IMR-90 (cell line): ENCODE measurements at regions not wholly inside any gene's neighbourhood (a gene's known extent, or its start where the extent isn't known, plus 50 kb on each side); places are given as distances from the start of the nearest gene placed in this dataset.

Experiments
- ATAC-seq: fragments of 200-7000 bp; cut with Tn5 transposase; 2 replicates; pipeline ENCODE4 v1.9.1; 2020; ENCODE audit warnings: low read depth, mild to moderate bottlenecking, moderate library complexity
- BruUV-seq: library from RNA; stranded (reverse); fragments of 400-500 nt; replicated peaks from 2 replicates; lab custom pipeline; 2021; lab: Mats Ljungman, UMichigan
- CTCF ChIA-PET: fragments of 300-600 bp; formaldehyde crosslinking; extraction: SDS; loops from one replicate; lab custom pipeline; 2021; ENCODE audit warnings: antibody characterized with exemption; lab: Yijun Ruan, JAX
- POLR2A ChIA-PET: fragments of 300-600 bp; sonication (Branson Sonifier 250); formaldehyde crosslinking; loops from one replicate; lab custom pipeline; 2022; ENCODE audit warnings: antibody characterized with exemption; ENCODE audit not compliant: unreplicated experiment; lab: Charles Lee
- DNase-seq: peaks from one replicate; pipeline ENCODE4 v3.0.0; 2013
- H2AFZ ChIP-seq: replicated peaks from 2 replicates; pipeline ENCODE3; 2013; ENCODE audit warnings: low read length, mild to moderate bottlenecking; ENCODE audit not compliant: poor library complexity
- H2AK5ac ChIP-seq: 2 replicates; pipeline ENCODE4 v1.6.1; 2013; ENCODE audit warnings: low read depth, low read length, inconsistent platforms
- H2AK9ac ChIP-seq: replicated peaks from 2 replicates; pipeline ENCODE3; 2013; ENCODE audit warnings: mild to moderate bottlenecking, low read depth, low read length, moderate library complexity; ENCODE audit not compliant: poor library complexity
- H2BK120ac ChIP-seq: 2 replicates; pipeline ENCODE4 v1.6.1; 2013; ENCODE audit warnings: low read depth, low read length, inconsistent platforms
- H2BK15ac ChIP-seq: 3 replicates; pipeline ENCODE4 v1.6.1; 2013; ENCODE audit warnings: low read depth, low read length, inconsistent platforms
- H2BK20ac ChIP-seq: 2 replicates; pipeline ENCODE4 v1.6.1; 2013; ENCODE audit warnings: low read depth, mild to moderate bottlenecking, inconsistent platforms, low read length, moderate library complexity
- H2BK5ac ChIP-seq: 2 replicates; pipeline ENCODE4 v1.6.1; 2013; ENCODE audit warnings: mild to moderate bottlenecking, low read depth, low read length, inconsistent platforms; ENCODE audit not compliant: poor library complexity, severe bottlenecking
- H3K14ac ChIP-seq: replicated peaks from 2 replicates; pipeline ENCODE4 v1.6.1; 2013; ENCODE audit warnings: low read depth, low read length, inconsistent platforms
- H3K18ac ChIP-seq: 2 replicates; pipeline ENCODE4 v1.6.1; 2013; ENCODE audit warnings: low read depth, low read length, control low read depth
- H3K23ac ChIP-seq: 2 replicates; pipeline ENCODE4 v1.6.1; 2013; ENCODE audit warnings: low read depth, low read length, inconsistent platforms
- H3K27ac ChIP-seq: 2 replicates; pipeline ENCODE4 v1.5.1; 2013; ENCODE audit warnings: mild to moderate bottlenecking, control low read depth, low read length; ENCODE audit not compliant: insufficient read depth
- H3K27me3 ChIP-seq: 2 replicates; pipeline ENCODE4 v1.6.1; 2013; ENCODE audit warnings: low read length; ENCODE audit not compliant: control insufficient read depth, insufficient read depth
- H3K36me3 ChIP-seq: 2 replicates; pipeline ENCODE4 v1.6.1; 2013; ENCODE audit warnings: low read length, mixed read lengths; ENCODE audit not compliant: control insufficient read depth, insufficient read depth
- H3K4ac ChIP-seq: 2 replicates; pipeline ENCODE4 v1.6.1; 2013; ENCODE audit warnings: low read depth, low read length, inconsistent platforms
- H3K4me1 ChIP-seq: 2 replicates; pipeline ENCODE4 v1.6.1; 2013; ENCODE audit warnings: low read length, mixed read lengths; ENCODE audit not compliant: control insufficient read depth, insufficient read depth
- H3K4me2 ChIP-seq: 2 replicates; pipeline ENCODE4 v1.6.1; 2013; ENCODE audit warnings: low read depth, mild to moderate bottlenecking, control low read depth, low read length, moderate library complexity
- H3K4me3 ChIP-seq: 2 replicates; pipeline ENCODE4 v1.5.1; 2013; ENCODE audit warnings: low read depth, mild to moderate bottlenecking, control low read depth, low read length, moderate library complexity; ENCODE audit not compliant: insufficient read depth
- H3K56ac ChIP-seq: 2 replicates; pipeline ENCODE4 v1.6.1; 2013; ENCODE audit warnings: low read length, inconsistent platforms; ENCODE audit not compliant: insufficient read depth; ENCODE audit errors: extremely low read depth
- H3K79me1 ChIP-seq, 2 experiments: 2 replicates each; pipeline ENCODE4 v1.6.1; 2013; ENCODE audit warnings: low read length in 2 of 2, inconsistent platforms in 1 of 2, low read depth in 1 of 2
- H3K9ac ChIP-seq: 2 replicates; pipeline ENCODE4 v1.6.1; 2013; ENCODE audit warnings: low read depth, low read length, control low read depth
- H3K9me1 ChIP-seq: 2 replicates; pipeline ENCODE4 v1.6.1; 2013; ENCODE audit warnings: low read length, inconsistent platforms; ENCODE audit not compliant: insufficient read depth
- H3K9me3 ChIP-seq: 2 replicates; pipeline ENCODE4 v1.6.1; 2013; ENCODE audit warnings: low read length; ENCODE audit not compliant: control insufficient read depth, insufficient read depth
- H4K20me1 ChIP-seq: 2 replicates; pipeline ENCODE4 v1.6.1; 2013; ENCODE audit warnings: low read length, inconsistent platforms; ENCODE audit not compliant: insufficient read depth
- H4K5ac ChIP-seq: 2 replicates; pipeline ENCODE4 v1.6.1; 2013; ENCODE audit warnings: mild to moderate bottlenecking, low read depth, low read length, control low read depth
- H4K8ac ChIP-seq, 2 experiments: 2 replicates each; pipeline ENCODE4 v1.6.1; 2013; ENCODE audit warnings: low read depth in 2 of 2, low read length in 2 of 2, control low read depth in 1 of 2, inconsistent platforms in 1 of 2
- H4K91ac ChIP-seq: 2 replicates; pipeline ENCODE4 v1.6.1; 2013; ENCODE audit warnings: low read depth, low read length, inconsistent platforms; ENCODE audit not compliant: insufficient read depth
- MAFK ChIP-seq: IDR thresholded peaks from 2 replicates; pipeline ENCODE4 v1.6.1; 2012; ENCODE audit warnings: low read depth, low read length, improper control_type of control experiment
- RFX5 ChIP-seq: IDR thresholded peaks from 2 replicates; pipeline ENCODE4 v1.8.0; 2012; ENCODE audit warnings: low read depth, mild to moderate bottlenecking, low read length, moderate library complexity
- WGBS, 2 experiments: methylation state at CpG; one replicate each; pipeline versions ENCODE4 v1.1.5 to v1.1.7; 2013; ENCODE audit warnings: missing lambda C conversion rate in 2 of 2; ENCODE audit not compliant: insufficient read length in 1 of 2; ENCODE audit errors: extremely low coverage in 2 of 2; 5-methylcytosine and 5-hydroxymethylcytosine counted together
- dilution Hi-C: fragments of 300-500 bp; cut with HindIII; formaldehyde crosslinking; loops from one replicate; pipeline ENCODE4 v1.14.3; 2018; ENCODE audit warnings: low sequenced_read_pairs; ENCODE audit not compliant: unreplicated experiment
- in situ Hi-C: fragments of 300-500 bp; cut with MboI; formaldehyde crosslinking; loops from 3 replicates; pipeline ENCODE4 v1.14.3; 2019; ENCODE audit warnings: low sequenced_read_pairs, inconsistent platforms, mixed read lengths
- intact Hi-C: fragments of 100-400 bp; cut with micrococcal nuclease; formaldehyde crosslinking; loops from 2 replicates; pipeline ENCODE4 v1.10.0; 2022

DNA sequence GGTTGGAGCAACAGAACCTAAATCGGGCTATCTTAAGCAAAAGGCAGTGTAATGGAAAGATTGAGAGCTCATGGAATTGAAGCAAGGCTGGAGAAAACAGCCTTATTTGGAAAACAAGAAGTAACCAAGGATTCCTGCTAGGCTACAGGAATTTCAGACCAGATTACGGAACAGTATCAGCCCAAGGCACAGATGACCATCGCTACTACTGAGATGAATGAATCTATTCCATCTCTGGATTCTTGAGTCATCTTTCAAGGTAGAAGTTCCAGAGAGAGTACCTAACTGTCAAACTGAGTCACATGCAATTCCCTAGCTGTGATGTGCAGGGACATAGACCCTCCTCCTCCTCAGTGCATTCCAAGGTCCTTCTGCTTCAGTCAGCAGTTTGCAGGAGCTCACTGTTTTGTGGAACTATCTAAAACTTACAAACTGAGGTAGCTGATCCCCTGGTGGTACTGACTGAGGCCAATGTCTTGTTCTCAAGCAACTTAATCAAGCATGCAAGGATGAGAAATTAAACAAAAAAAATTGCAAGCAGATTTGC lies 62.0 kb upstream of the SMLR1 start:
- 82% methylated on average over 2 of the region's 3 CpGs; no CpG with 5 or more reads in 1 of the 2 experiments for WGBS, 2 experiments
- CTCF ChIA-PET = no interaction called here

More for the DNA sequence above, 62.0 kb upstream of the SMLR1 start:
- no TSS peak for BruUV-seq
- H3K9me1 ChIP-seq = 0 out of 2 replicates have a peak, but pooled peaks cover 3% of the 10 kb centered on the region
- no peak overlapping the region for H2AK9ac ChIP-seq
- no peaks in the 10 kb centered on the region for H3K36me3 ChIP-seq
- intact Hi-C loops (no loop called here), in situ Hi-C loops (loop anchor here (25.0 kb wide), 1 partner anchor 703 kb away; no protein-coding TSS in a partner anchor), dilution Hi-C loops (no loop called here)
- no peak overlapping the region for H2AK5ac ChIP-seq
- no peak overlapping the region for H3K4me2 ChIP-seq
- H2AFZ ChIP-seq = no peak overlapping the region
- no peak overlapping the region for H3K27ac ChIP-seq
- no peak overlapping the region for H3K18ac ChIP-seq
- no peak overlapping the region for H2BK5ac ChIP-seq
- POLR2A ChIA-PET = no interaction called here
- H3K27me3 ChIP-seq = peaks cover 14% of the 10 kb centered on the region
- no peak overlapping the region for H3K14ac ChIP-seq
- H4K8ac ChIP-seq = no peak overlapping the region
- ATAC-seq (no peak), DNase-seq (no peak)
- H3K9me3 ChIP-seq = no peaks in the 10 kb centered on the region
- no peak overlapping the region for H3K9ac ChIP-seq
- no peak overlapping the region for H3K4me3 ChIP-seq
- no peak overlapping the region for H2BK120ac ChIP-seq
- H4K20me1 ChIP-seq = no peaks in the 10 kb centered on the region
- H2BK20ac ChIP-seq = no peak overlapping the region
- H3K79me1 ChIP-seq = no peaks in the 10 kb centered on the region
- no peak overlapping the region for H3K4ac ChIP-seq
- no peak overlapping the region for H2BK15ac ChIP-seq
- no peak overlapping the region for H4K91ac ChIP-seq
- no peak overlapping the region for H4K5ac ChIP-seq
- H3K23ac ChIP-seq = no peak overlapping the region
- peaks cover 2% of the 10 kb centered on the region for H3K4me1 ChIP-seq
- no peak overlapping the region for H3K56ac ChIP-seq
- TF ChIP-seq MAFK (0 out of 2 replicates have a peak, but pooled peaks have one; percentile 12), RFX5 (no peak)
